HCT116 (cell line): ENCODE measurements at regions not wholly inside any gene's neighbourhood (a gene's known extent, or its start where the extent isn't known, plus 50 kb on each side); places are given as distances from the start of the nearest gene placed in this dataset.

Experiments
- ATAC-seq: fragments of 200-7000 bp; cut with Tn5 transposase; 2 replicates; pipeline ENCODE4 v1.9.1; 2020; ENCODE audit warnings: mild to moderate bottlenecking, moderate library complexity
- BruUV-seq: library from RNA; stranded (reverse); fragments of 400-500 nt; replicated peaks from 2 replicates; lab custom pipeline; 2021; lab: Mats Ljungman, UMichigan
- CTCF ChIA-PET: fragments of 300-600 bp; sonication (Branson Sonifier 250); formaldehyde crosslinking; loops from one replicate; lab custom pipeline; 2021; ENCODE audit warnings: antibody characterized with exemption; lab: Charles Lee
- POLR2A ChIA-PET: fragments of 300-600, 350-600 bp; sonication (Branson Sonifier 250); formaldehyde crosslinking; loops from one replicate; lab custom pipeline; 2021; ENCODE audit warnings: antibody characterized with exemption; lab: Charles Lee
- RAD21 ChIA-PET, 2 experiments: fragments of 300-600 bp; sonication (Branson Sonifier 250); formaldehyde crosslinking; loops; one replicate each; lab custom pipeline; 2023; ENCODE audit warnings: low total read pairs in 2 of 2; ENCODE audit not compliant: uncharacterized antibody in 2 of 2, unreplicated experiment in 2 of 2, low non-redundant PET in 1 of 2; lab: Charles Lee
- DNase-seq: peaks from one replicate; pipeline ENCODE4 v3.0.0-alpha.2; 2010; ENCODE audit warnings: low read depth, low spot score
- H2AFZ ChIP-seq: fragments of 200-600 bp; shearing (Covaris generic), sonication (generic); 2 replicates; pipeline ENCODE4 v1.6.1; 2017; ENCODE audit warnings: low read depth, mixed run types, mixed read lengths, antibody characterized with exemption, low read length; ENCODE audit not compliant: poor library complexity, severe bottlenecking
- H3K27ac ChIP-seq: 2 replicates; pipeline ENCODE4 v1.5.1; 2012; ENCODE audit warnings: low read depth, low read length
- H3K27me3 ChIP-seq: fragments of 200-600 bp; sonication (generic); 2 replicates; pipeline ENCODE4 v1.6.1; 2016; ENCODE audit warnings: mixed run types, low read length, mixed read lengths; ENCODE audit not compliant: insufficient read depth
- H3K36me3 ChIP-seq, 2 experiments: fragments of 200-500 bp in 1 of 2; fragments of 200-600 bp in 1 of 2; sonication (Bioruptor generic) in 1 of 2; sonication (generic) in 1 of 2; 2 replicates each; pipeline versions ENCODE4 v1.5.1 to v1.6.1; 2014 to 2016; ENCODE audit warnings: low read length in 2 of 2, inconsistent platforms in 1 of 2, mixed read lengths in 1 of 2, mixed run types in 1 of 2; ENCODE audit not compliant: insufficient read depth in 2 of 2, control insufficient read depth in 1 of 2
- H3K4me1 ChIP-seq, 2 experiments: fragments of 200-600 bp in 1 of 2; sonication (generic) in 1 of 2; 2 replicates each; pipeline versions ENCODE4 v1.5.1 to v1.6.1; 2012 to 2017; ENCODE audit warnings: low read length in 2 of 2, inconsistent platforms in 1 of 2, mild to moderate bottlenecking in 1 of 2, mixed read lengths in 1 of 2, mixed run types in 1 of 2, moderate library complexity in 1 of 2; ENCODE audit not compliant: insufficient read depth in 2 of 2, control insufficient read depth in 1 of 2
- H3K4me2 ChIP-seq: fragments of 200-600 bp; sonication (generic); 2 replicates; pipeline ENCODE4 v1.6.1; 2017; ENCODE audit warnings: mixed run types, low read length, mixed read lengths
- H3K4me3 ChIP-seq, 2 experiments: fragments of 200-600 bp in 1 of 2; sonication (generic) in 1 of 2; replicated peaks in 1 of 2; 2 replicates each; pipeline ENCODE4 v1.5.1; 2011 to 2016; ENCODE audit warnings: low read length in 2 of 2, control low read depth in 1 of 2, low read depth in 1 of 2, mild to moderate bottlenecking in 1 of 2, mixed read lengths in 1 of 2, mixed run types in 1 of 2
- H3K79me2 ChIP-seq: fragments of 200-600 bp; sonication (generic); 2 replicates; pipeline ENCODE4 v1.6.1; 2017; ENCODE audit warnings: mild to moderate bottlenecking, mixed run types, low read length, moderate library complexity, mixed read lengths; ENCODE audit not compliant: insufficient read depth
- H3K9ac ChIP-seq: fragments of 200-600 bp; sonication (generic); 2 replicates; pipeline ENCODE4 v1.6.1; 2016; ENCODE audit warnings: low read length, mixed read lengths
- H3K9me2 ChIP-seq: fragments of 200-600 bp; sonication (generic), shearing (Covaris generic); 2 replicates; pipeline ENCODE4 v1.6.1; 2017; ENCODE audit warnings: mixed run types, mild to moderate bottlenecking, moderate library complexity; ENCODE audit not compliant: insufficient read depth
- H3K9me3 ChIP-seq, 2 experiments: fragments of 200-500 bp in 1 of 2; fragments of 200-600 bp in 1 of 2; sonication (Bioruptor generic) in 1 of 2; sonication (generic) in 1 of 2; 2 replicates each; pipeline ENCODE4 v1.6.1; 2014 to 2017; ENCODE audit warnings: low read length in 2 of 2, mixed read lengths in 2 of 2, inconsistent platforms in 1 of 2, low read depth in 1 of 2, mild to moderate bottlenecking in 1 of 2, mixed run types in 1 of 2, moderate library complexity in 1 of 2; ENCODE audit not compliant: control insufficient read depth in 1 of 2, insufficient read depth in 1 of 2
- H4K20me1 ChIP-seq: fragments of 200-600 bp; sonication (generic), shearing (Covaris generic); 2 replicates; pipeline ENCODE4 v1.6.1; 2017; ENCODE audit warnings: mixed run types, mild to moderate bottlenecking, moderate library complexity; ENCODE audit not compliant: insufficient read depth
- FOSL1 ChIP-seq: IDR thresholded peaks from 2 replicates; pipeline ENCODE4 v1.6.1; 2012; ENCODE audit warnings: low read depth
- SIN3A ChIP-seq: IDR thresholded peaks from 2 replicates; pipeline ENCODE4 v1.6.1; 2012; ENCODE audit warnings: low read depth
- SRF ChIP-seq: IDR thresholded peaks from 2 replicates; pipeline ENCODE4 v1.6.1; 2012; ENCODE audit warnings: low read depth
- YY1 ChIP-seq: IDR thresholded peaks from 2 replicates; pipeline ENCODE4 v1.6.1; 2011; ENCODE audit warnings: low read length, low read depth, moderate library complexity, mild to moderate bottlenecking; ENCODE audit not compliant: insufficient replicate concordance; ENCODE audit errors: extremely low read depth
- intact Hi-C: fragments of 100-400 bp; cut with micrococcal nuclease; formaldehyde crosslinking; loops from 2 replicates; pipeline ENCODE4 v1.10.0; 2022
- TF ChIP-seq, protein P1 (sequence below): IDR thresholded peaks from 2 replicates; pipeline ENCODE4 v1.6.1; 2012; ENCODE audit warnings: low read depth

DNA sequence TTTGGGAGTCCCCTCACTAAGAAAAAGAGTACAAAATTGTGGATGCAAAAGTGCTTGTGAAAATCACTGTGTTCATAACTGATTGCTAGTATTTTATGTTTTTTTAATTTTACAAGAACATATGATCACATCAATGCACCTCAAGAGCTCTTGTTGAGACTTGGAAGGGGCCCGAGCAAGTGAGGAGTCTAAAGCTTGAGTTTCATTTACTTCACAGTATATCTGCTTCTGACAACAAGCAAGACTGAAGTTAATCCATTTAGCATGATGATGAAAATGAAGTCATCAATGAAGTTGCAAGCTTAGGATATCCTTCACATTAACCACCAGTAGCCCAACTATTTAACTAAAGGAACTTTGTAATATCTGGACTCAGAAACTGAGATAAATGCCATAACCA lies 182.5 kb upstream of the DIO2 start (continued):
- TF ChIP-seq, protein P1, sequence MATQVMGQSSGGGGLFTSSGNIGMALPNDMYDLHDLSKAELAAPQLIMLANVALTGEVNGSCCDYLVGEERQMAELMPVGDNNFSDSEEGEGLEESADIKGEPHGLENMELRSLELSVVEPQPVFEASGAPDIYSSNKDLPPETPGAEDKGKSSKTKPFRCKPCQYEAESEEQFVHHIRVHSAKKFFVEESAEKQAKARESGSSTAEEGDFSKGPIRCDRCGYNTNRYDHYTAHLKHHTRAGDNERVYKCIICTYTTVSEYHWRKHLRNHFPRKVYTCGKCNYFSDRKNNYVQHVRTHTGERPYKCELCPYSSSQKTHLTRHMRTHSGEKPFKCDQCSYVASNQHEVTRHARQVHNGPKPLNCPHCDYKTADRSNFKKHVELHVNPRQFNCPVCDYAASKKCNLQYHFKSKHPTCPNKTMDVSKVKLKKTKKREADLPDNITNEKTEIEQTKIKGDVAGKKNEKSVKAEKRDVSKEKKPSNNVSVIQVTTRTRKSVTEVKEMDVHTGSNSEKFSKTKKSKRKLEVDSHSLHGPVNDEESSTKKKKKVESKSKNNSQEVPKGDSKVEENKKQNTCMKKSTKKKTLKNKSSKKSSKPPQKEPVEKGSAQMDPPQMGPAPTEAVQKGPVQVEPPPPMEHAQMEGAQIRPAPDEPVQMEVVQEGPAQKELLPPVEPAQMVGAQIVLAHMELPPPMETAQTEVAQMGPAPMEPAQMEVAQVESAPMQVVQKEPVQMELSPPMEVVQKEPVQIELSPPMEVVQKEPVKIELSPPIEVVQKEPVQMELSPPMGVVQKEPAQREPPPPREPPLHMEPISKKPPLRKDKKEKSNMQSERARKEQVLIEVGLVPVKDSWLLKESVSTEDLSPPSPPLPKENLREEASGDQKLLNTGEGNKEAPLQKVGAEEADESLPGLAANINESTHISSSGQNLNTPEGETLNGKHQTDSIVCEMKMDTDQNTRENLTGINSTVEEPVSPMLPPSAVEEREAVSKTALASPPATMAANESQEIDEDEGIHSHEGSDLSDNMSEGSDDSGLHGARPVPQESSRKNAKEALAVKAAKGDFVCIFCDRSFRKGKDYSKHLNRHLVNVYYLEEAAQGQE, result no peak
- no peak for TF ChIP-seq YY1
- no peak for TF ChIP-seq SIN3A
- TF ChIP-seq FOSL1, result no peak

DNA sequence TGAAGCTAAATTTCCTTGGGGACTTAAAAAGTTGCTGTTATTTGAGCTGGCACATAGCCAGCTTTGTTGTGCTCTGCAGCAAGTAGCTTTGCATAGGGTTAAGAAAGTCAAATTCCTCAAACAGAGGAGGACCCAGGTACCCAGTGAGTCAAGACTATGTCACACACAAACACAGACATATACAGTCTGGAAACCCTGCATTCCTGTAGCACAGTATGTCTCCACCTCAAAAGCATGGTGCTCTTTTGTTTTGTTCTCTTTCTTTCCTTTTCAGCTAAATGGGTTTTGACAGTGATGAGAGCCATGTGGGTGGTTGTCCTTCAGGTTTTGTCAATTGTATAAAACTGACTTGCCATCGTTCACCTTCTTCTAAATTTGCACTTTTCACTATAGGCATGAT lies 179.6 kb upstream of the DIO2 start:
- intact Hi-C loops, result no loop called here
- no peak for ATAC-seq
- Histone ChIP-seq H3K9ac (no peak overlapping the region), H2AFZ (no peak overlapping the region), H4K20me1 (no peaks in the 10 kb centered on the region; the same call in 1 of the 2 replicates), H3K27me3 (no peaks in the 10 kb centered on the region), H3K36me3 (no peaks in the 10 kb centered on the region), H3K4me2 (no peak overlapping the region), H3K79me2 (no peaks in the 10 kb centered on the region), H3K4me3 (no peak overlapping the region), H3K9me2 (no peaks in the 10 kb centered on the region), H3K4me1 (no peaks in the 10 kb centered on the region; a peak in 2 of 4 replicates), H3K27ac (no peak overlapping the region), H3K9me3 (no peaks in the 10 kb centered on the region)
- ChIA-PET RAD21 (no interaction called here), POLR2A (no interaction called here), CTCF (no interaction called here)
- no peak for TF ChIP-seq SRF
- DNase-seq, result no peak
- no TSS peak for BruUV-seq
